ENCODE measurements at regions not wholly inside any gene's neighbourhood (a gene's known extent, or its start where the extent isn't known, plus 50 kb on each side); places are given as distances from the start of the nearest gene placed in this dataset.

- H3K27ac ChIP-seq (ENCODE audit: low read depth, low read length, poor library complexity, severe bottlenecking): no peak overlapping the region
- H3K79me2 ChIP-seq (ENCODE audit: insufficient read depth, low read depth, low read length): no peaks in the 10 kb centered on the region
- H2AFZ ChIP-seq (ENCODE audit: low read length): no peak overlapping the region
- H3K36me3 ChIP-seq (ENCODE audit: insufficient read depth, low read length): no peaks in the 10 kb centered on the region
- H3K9me3 ChIP-seq (ENCODE audit: low read length): no peaks in the 10 kb centered on the region
- no TSS peak for BruUV-seq (replicated peaks)
- H3K4me2 ChIP-seq (ENCODE audit: low read length): no peak overlapping the region
- no peak for DNase-seq (ENCODE audit: low spot score)
- no peaks in the 10 kb centered on the region for H3K9me2 ChIP-seq (ENCODE audit: insufficient read depth, low read length)
- H3K4me3 ChIP-seq (ENCODE audit: low read depth, low read length, poor library complexity, severe bottlenecking): no peak overlapping the region
- POLR2A ChIA-PET: interaction anchor here (0.5 kb wide), 1 partner anchor 488 kb away, joined by 3 read pairs; no protein-coding TSS in a partner anchor
- intact Hi-C loops (cut with micrococcal nuclease; ENCODE audit: unreplicated experiment): no loop called here
- no peaks in the 10 kb centered on the region for H3K4me1 ChIP-seq (ENCODE audit: insufficient read depth, low read length, poor library complexity, severe bottlenecking)
- CTCF ChIA-PET (ENCODE audit: unreplicated experiment): interaction anchor here (1.5 kb wide), 1 partner anchor 8 kb away, joined by 3 read pairs; no protein-coding TSS in a partner anchor
- TF ChIP-seq EZH2phosphoT487 (IDR thresholded peaks at IDR 0.05; ENCODE audit: borderline replicate concordance, low read depth, low read length): no peak
- TF ChIP-seq CTCF (conservative IDR thresholded peaks at IDR 0.05; ENCODE audit: low read length): no peak
- no peaks in the 10 kb centered on the region for H4K20me1 ChIP-seq (ENCODE audit: insufficient read depth, low read length)
These were observed 115.0 kb upstream of the PDE5A start for GRCh38 chr4:119743644-119744043.

GRCh38 chr4:119739796-119740195, 111.2 kb upstream of the PDE5A start:
- no peaks in the 10 kb centered on the region for H3K4me1 ChIP-seq (ENCODE audit: insufficient read depth, low read length, poor library complexity, severe bottlenecking)
- no TSS peak for BruUV-seq (replicated peaks)
- TF ChIP-seq EZH2phosphoT487 (IDR thresholded peaks at IDR 0.05; ENCODE audit: borderline replicate concordance, low read depth, low read length) (no peak), CTCF (conservative IDR thresholded peaks at IDR 0.05; ENCODE audit: low read length) (no peak)
- H3K9me3 ChIP-seq (ENCODE audit: low read length): no peaks in the 10 kb centered on the region
- no peak overlapping the region for H3K4me2 ChIP-seq (ENCODE audit: low read length)
- H3K4me3 ChIP-seq (ENCODE audit: low read depth, low read length, poor library complexity, severe bottlenecking): no peak overlapping the region
- no peaks in the 10 kb centered on the region for H3K36me3 ChIP-seq (ENCODE audit: insufficient read depth, low read length)
- ChIA-PET POLR2A (no interaction called here), CTCF (ENCODE audit: unreplicated experiment) (no interaction called here)
- no peaks in the 10 kb centered on the region for H4K20me1 ChIP-seq (ENCODE audit: insufficient read depth, low read length)
- no peak overlapping the region for H2AFZ ChIP-seq (ENCODE audit: low read length)
- H3K27ac ChIP-seq (ENCODE audit: low read depth, low read length, poor library complexity, severe bottlenecking): no peak overlapping the region
- no peaks in the 10 kb centered on the region for H3K79me2 ChIP-seq (ENCODE audit: insufficient read depth, low read depth, low read length)
- no peaks in the 10 kb centered on the region for H3K9me2 ChIP-seq (ENCODE audit: insufficient read depth, low read length)
- DNase-seq (ENCODE audit: low spot score): no peak
- intact Hi-C loops (cut with micrococcal nuclease; ENCODE audit: unreplicated experiment): no loop called here

- ChIA-PET CTCF (ENCODE audit: unreplicated experiment) (no interaction called here), POLR2A (interaction anchor here (0.7 to 1.1 kb wide), 2 partner anchors 16 to 1092 kb away, joined by 3 read pairs; no protein-coding TSS in a partner anchor)
- H4K20me1 ChIP-seq (ENCODE audit: insufficient read depth, low read length): no peaks in the 10 kb centered on the region
These were observed 110.3 kb upstream of the PDE5A start for GRCh38 chr4:119738901-119739300.

More at GRCh38 chr4:119738901-119739300, 110.3 kb upstream of the PDE5A start:
- H3K4me2 ChIP-seq (ENCODE audit: low read length): no peak overlapping the region
- TF ChIP-seq CTCF (conservative IDR thresholded peaks at IDR 0.05; ENCODE audit: low read length) (no peak), EZH2phosphoT487 (IDR thresholded peaks at IDR 0.05; ENCODE audit: borderline replicate concordance, low read depth, low read length) (no peak)
- H3K27ac ChIP-seq (ENCODE audit: low read depth, low read length, poor library complexity, severe bottlenecking): no peak overlapping the region
- no peaks in the 10 kb centered on the region for H3K9me2 ChIP-seq (ENCODE audit: insufficient read depth, low read length)
- H3K4me1 ChIP-seq (ENCODE audit: insufficient read depth, low read length, poor library complexity, severe bottlenecking): no peaks in the 10 kb centered on the region
- intact Hi-C loops (cut with micrococcal nuclease; ENCODE audit: unreplicated experiment): no loop called here
- H3K9me3 ChIP-seq (ENCODE audit: low read length): no peaks in the 10 kb centered on the region
- no peak overlapping the region for H3K4me3 ChIP-seq (ENCODE audit: low read depth, low read length, poor library complexity, severe bottlenecking)
- no peak for DNase-seq (ENCODE audit: low spot score)
- BruUV-seq (replicated peaks): no TSS peak
- no peaks in the 10 kb centered on the region for H3K36me3 ChIP-seq (ENCODE audit: insufficient read depth, low read length)
- no peaks in the 10 kb centered on the region for H3K79me2 ChIP-seq (ENCODE audit: insufficient read depth, low read depth, low read length)
- no peak overlapping the region for H2AFZ ChIP-seq (ENCODE audit: low read length)

Data from OCI-LY7 (cell line).